Smooth muscle cell (in vitro differentiated cells): ENCODE measurements at regions not wholly inside any gene's neighbourhood (a gene's known extent, or its start where the extent isn't known, plus 50 kb on each side); places are given as distances from the start of the nearest gene placed in this dataset.
A peak's percentile ranks its signal among the peaks of the same experiment; 100 is the strongest.

Experiments
- DNase-seq: peaks from one replicate; lab custom pipeline; 2025; ENCODE audit not compliant: unreplicated experiment; lab: John Stamatoyannopoulos, UW
- H2AFZ ChIP-seq: fragments of 200-600 bp; sonication (generic); 2 replicates; pipeline ENCODE4 v1.6.0; 2016; ENCODE audit warnings: antibody characterized with exemption, low read depth, mild to moderate bottlenecking
- H3F3A ChIP-seq: fragments of 200-600 bp; sonication (generic); 2 replicates; pipeline ENCODE4 v1.6.0; 2017; ENCODE audit warnings: antibody characterized with exemption, low read depth
- H3K27ac ChIP-seq: fragments of 200-600 bp; sonication (generic); 2 replicates; pipeline ENCODE4 v1.5.1; 2016; ENCODE audit warnings: low read depth, mild to moderate bottlenecking
- H3K27me3 ChIP-seq: fragments of 200-600 bp; sonication (generic); 2 replicates; pipeline ENCODE4 v1.6.1; 2016; ENCODE audit warnings: low read depth, mild to moderate bottlenecking
- H3K36me3 ChIP-seq: fragments of 200-600 bp; sonication (generic); 2 replicates; pipeline ENCODE4 v1.5.1; 2016; ENCODE audit warnings: low read depth
- H3K4me1 ChIP-seq: fragments of 200-600 bp; sonication (generic); 2 replicates; pipeline ENCODE4 v1.5.1; 2016; ENCODE audit warnings: low read depth
- H3K4me2 ChIP-seq: fragments of 200-600 bp; sonication (generic); 2 replicates; pipeline ENCODE4 v1.6.0; 2016; ENCODE audit warnings: mild to moderate bottlenecking
- H3K4me3 ChIP-seq: fragments of 200-600 bp; sonication (generic); 2 replicates; pipeline ENCODE4 v1.5.1; 2016; ENCODE audit warnings: mild to moderate bottlenecking
- H3K79me2 ChIP-seq: fragments of 200-600 bp; sonication (generic); 2 replicates; pipeline ENCODE4 v1.6.0; 2016; ENCODE audit warnings: low read depth, mild to moderate bottlenecking
- H3K9ac ChIP-seq: fragments of 200-600 bp; sonication (generic); 2 replicates; pipeline ENCODE4 v1.6.0; 2016; ENCODE audit warnings: low read depth
- H3K9me3 ChIP-seq: fragments of 200-600 bp; sonication (generic); replicated peaks from 2 replicates; pipeline ENCODE4 v1.5.1; 2016; ENCODE audit warnings: low read depth
- H4K20me1 ChIP-seq: fragments of 200-600 bp; sonication (generic); 2 replicates; pipeline ENCODE4 v1.6.0; 2016; ENCODE audit warnings: low read depth
- CTCF ChIP-seq: fragments of 200-600 bp; sonication (generic); IDR thresholded peaks from 2 replicates; pipeline ENCODE4 v1.5.1; 2017; ENCODE audit warnings: borderline replicate concordance, mild to moderate bottlenecking, antibody characterized with exemption; ENCODE audit not compliant: insufficient read depth, poor library complexity, severe bottlenecking
- WGBS: methylation state at CpG from one replicate; pipeline ENCODE4 v1.1.7; 2016; ENCODE audit warnings: low lambda C conversion rate; 5-methylcytosine and 5-hydroxymethylcytosine counted together

- Histone ChIP-seq H3K4me1 (no peaks in the 10 kb centered on the region), H3K27me3 (no peaks in the 10 kb centered on the region), H3K79me2 (no peaks in the 10 kb centered on the region), H3K27ac (no peak overlapping the region), H3K36me3 (no peaks in the 10 kb centered on the region), H3K9ac (peak overlapping the region; percentile 27), H3K4me3 (peak overlapping the region; percentile 47), H4K20me1 (no peaks in the 10 kb centered on the region), H3K4me2 (peak overlapping the region; percentile 85), H3F3A (no peaks in the 10 kb centered on the region), H2AFZ (peak overlapping the region; percentile 82), H3K9me3 (no peaks in the 10 kb centered on the region)
- DNase-seq: no peak
- WGBS: 16% methylated on average over 7 of the region's 9 CpGs
- peak; percentile 72 for TF ChIP-seq CTCF
Measured at GRCh38 chr10:15433850-15434537, 62.9 kb upstream of the FAM171A1 start.

- Histone ChIP-seq H3K79me2 (no peaks in the 10 kb centered on the region), H3K9me3 (no peaks in the 10 kb centered on the region), H3K4me1 (no peaks in the 10 kb centered on the region), H3K36me3 (no peaks in the 10 kb centered on the region), H4K20me1 (no peaks in the 10 kb centered on the region), H3K27me3 (no peaks in the 10 kb centered on the region), H3K4me2 (no peak overlapping the region), H3K9ac (no peak overlapping the region), H3F3A (no peaks in the 10 kb centered on the region), H3K4me3 (no peak overlapping the region), H2AFZ (no peak overlapping the region), H3K27ac (no peak overlapping the region)
- TF ChIP-seq CTCF: no peak
- DNase-seq: no peak
- WGBS: 86% methylated on average over 7 of the region's 7 CpGs
Measured at GRCh38 chr10:15432266-15432665, 61.2 kb upstream of the FAM171A1 start.

- Histone ChIP-seq H3K27ac (no peak overlapping the region), H3K9ac (no peak overlapping the region), H3F3A (no peaks in the 10 kb centered on the region), H3K79me2 (no peaks in the 10 kb centered on the region), H3K4me2 (no peak overlapping the region), H3K4me3 (no peak overlapping the region), H3K27me3 (no peaks in the 10 kb centered on the region), H3K4me1 (no peaks in the 10 kb centered on the region), H3K36me3 (no peaks in the 10 kb centered on the region), H3K9me3 (no peaks in the 10 kb centered on the region), H4K20me1 (no peaks in the 10 kb centered on the region), H2AFZ (no peak overlapping the region)
- TF ChIP-seq CTCF: no peak
- no peak for DNase-seq
- WGBS: 88% methylated on average over 7 of the region's 7 CpGs
Measured at GRCh38 chr10:15430969-15431771, 60.1 kb upstream of the FAM171A1 start.
